Kidney (tissue), 13 donors: ENCODE measurements at regions not wholly inside any gene's neighbourhood (a gene's known extent, or its start where the extent isn't known, plus 50 kb on each side); places are given as distances from the start of the nearest gene placed in this dataset.
A peak's percentile ranks its signal among the peaks of the same experiment; 100 is the strongest.
"Not testable (repeated sequence)": the region's sequence is repeated elsewhere in the genome, so short reads cannot be mapped to it uniquely, and the experiment has no call there.

Source experiments
- DNase-seq, 5 donors: peaks; one replicate each; pipeline ENCODE4 v3.0.0-alpha.2; 2013 to 2020
- FAIRE-seq: peaks from 2 replicates; lab custom pipeline; 2012; peaks lifted over from hg19 to GRCh38; lab: Jason Lieb, UNC
- H3K27ac ChIP-seq, 2 donors: one replicate each; pipeline ENCODE4 v1.7.0; 2013; ENCODE audit warnings: low read depth in 2 of 2, low read length in 2 of 2, inconsistent platforms in 1 of 2
- H3K27me3 ChIP-seq: one replicate; pipeline ENCODE4 v1.7.1; 2013; ENCODE audit warnings: low read length, inconsistent platforms; ENCODE audit not compliant: control insufficient read depth, insufficient read depth
- H3K36me3 ChIP-seq, 3 donors: one replicate each; pipeline versions ENCODE4 v1.7.0 to v1.7.1; 2013; ENCODE audit warnings: low read length in 3 of 3, control low read depth in 1 of 3, inconsistent platforms in 1 of 3; ENCODE audit not compliant: insufficient read depth in 3 of 3, control insufficient read depth in 2 of 3
- H3K4me1 ChIP-seq, 3 donors: one replicate each; pipeline versions ENCODE4 v1.7.0 to v1.7.1; 2013; ENCODE audit warnings: low read length in 3 of 3, inconsistent platforms in 1 of 3, low read depth in 1 of 3; ENCODE audit not compliant: control insufficient read depth in 2 of 3, insufficient read depth in 2 of 3
- H3K4me3 ChIP-seq, 3 donors: one replicate each; pipeline versions ENCODE4 v1.7.0 to v1.8.1; 2013; ENCODE audit warnings: low read length in 3 of 3, control low read depth in 1 of 3, inconsistent platforms in 1 of 3
- H3K9ac ChIP-seq, 3 donors: one replicate each; pipeline versions ENCODE4 v1.7.0 to v1.7.1; 2013; ENCODE audit warnings: low read length in 3 of 3, control low read depth in 1 of 3, inconsistent platforms in 1 of 3
- H3K9me3 ChIP-seq, 3 donors: one replicate each; pipeline versions ENCODE4 v1.7.0 to v1.7.1; 2013; ENCODE audit warnings: low read length in 3 of 3, control low read depth in 1 of 3, inconsistent platforms in 1 of 3; ENCODE audit not compliant: control insufficient read depth in 2 of 3, insufficient read depth in 1 of 3
- intact Hi-C: fragments of 100-400 bp; cut with DNase I; formaldehyde crosslinking; loops from one replicate; pipeline ENCODE4 v1.11.1; 2022
- TF ChIP-seq, protein P1 (sequence below): IDR thresholded peaks from 3 replicates; pipeline ENCODE4 v1.5.1; 2012; ENCODE audit warnings: mild to moderate bottlenecking, moderate library complexity, borderline replicate concordance; ENCODE audit not compliant: insufficient read depth; ENCODE audit errors: extremely low read depth
- donor health status: control.
- donor health status: control.
- donor health status: control.
- donor health status: control.
- donor health status: control.
- donor health status: DM: yes; HTN: yes; CAD: no.
- donor health status: Normal renal cell carcinoma (clear cell type).

GRCh38 chr16:88330971-88331890 is 51.5 kb upstream of the ZNF469 start:
- no peak for FAIRE-seq
- TF ChIP-seq, protein P1, sequence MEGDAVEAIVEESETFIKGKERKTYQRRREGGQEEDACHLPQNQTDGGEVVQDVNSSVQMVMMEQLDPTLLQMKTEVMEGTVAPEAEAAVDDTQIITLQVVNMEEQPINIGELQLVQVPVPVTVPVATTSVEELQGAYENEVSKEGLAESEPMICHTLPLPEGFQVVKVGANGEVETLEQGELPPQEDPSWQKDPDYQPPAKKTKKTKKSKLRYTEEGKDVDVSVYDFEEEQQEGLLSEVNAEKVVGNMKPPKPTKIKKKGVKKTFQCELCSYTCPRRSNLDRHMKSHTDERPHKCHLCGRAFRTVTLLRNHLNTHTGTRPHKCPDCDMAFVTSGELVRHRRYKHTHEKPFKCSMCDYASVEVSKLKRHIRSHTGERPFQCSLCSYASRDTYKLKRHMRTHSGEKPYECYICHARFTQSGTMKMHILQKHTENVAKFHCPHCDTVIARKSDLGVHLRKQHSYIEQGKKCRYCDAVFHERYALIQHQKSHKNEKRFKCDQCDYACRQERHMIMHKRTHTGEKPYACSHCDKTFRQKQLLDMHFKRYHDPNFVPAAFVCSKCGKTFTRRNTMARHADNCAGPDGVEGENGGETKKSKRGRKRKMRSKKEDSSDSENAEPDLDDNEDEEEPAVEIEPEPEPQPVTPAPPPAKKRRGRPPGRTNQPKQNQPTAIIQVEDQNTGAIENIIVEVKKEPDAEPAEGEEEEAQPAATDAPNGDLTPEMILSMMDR: no peak
- intact Hi-C loops: no loop called here
- Histone ChIP-seq H3K9ac (no peak overlapping the region), H3K27ac (no peak overlapping the region), H3K27me3 (no peaks in the 10 kb centered on the region), H3K9me3 (peaks cover 0 to 2% (median 0%) of the 10 kb centered on the region in 3 donors), H3K4me1 (no peaks in the 10 kb centered on the region), H3K36me3 (peaks cover 0 to 4% (median 0%) of the 10 kb centered on the region in 3 donors), H3K4me3 (peak overlapping the region in 1 of 3 donors; percentile 9)
- DNase-seq: peak in 1 of 5 donors; percentile 29

DNA sequence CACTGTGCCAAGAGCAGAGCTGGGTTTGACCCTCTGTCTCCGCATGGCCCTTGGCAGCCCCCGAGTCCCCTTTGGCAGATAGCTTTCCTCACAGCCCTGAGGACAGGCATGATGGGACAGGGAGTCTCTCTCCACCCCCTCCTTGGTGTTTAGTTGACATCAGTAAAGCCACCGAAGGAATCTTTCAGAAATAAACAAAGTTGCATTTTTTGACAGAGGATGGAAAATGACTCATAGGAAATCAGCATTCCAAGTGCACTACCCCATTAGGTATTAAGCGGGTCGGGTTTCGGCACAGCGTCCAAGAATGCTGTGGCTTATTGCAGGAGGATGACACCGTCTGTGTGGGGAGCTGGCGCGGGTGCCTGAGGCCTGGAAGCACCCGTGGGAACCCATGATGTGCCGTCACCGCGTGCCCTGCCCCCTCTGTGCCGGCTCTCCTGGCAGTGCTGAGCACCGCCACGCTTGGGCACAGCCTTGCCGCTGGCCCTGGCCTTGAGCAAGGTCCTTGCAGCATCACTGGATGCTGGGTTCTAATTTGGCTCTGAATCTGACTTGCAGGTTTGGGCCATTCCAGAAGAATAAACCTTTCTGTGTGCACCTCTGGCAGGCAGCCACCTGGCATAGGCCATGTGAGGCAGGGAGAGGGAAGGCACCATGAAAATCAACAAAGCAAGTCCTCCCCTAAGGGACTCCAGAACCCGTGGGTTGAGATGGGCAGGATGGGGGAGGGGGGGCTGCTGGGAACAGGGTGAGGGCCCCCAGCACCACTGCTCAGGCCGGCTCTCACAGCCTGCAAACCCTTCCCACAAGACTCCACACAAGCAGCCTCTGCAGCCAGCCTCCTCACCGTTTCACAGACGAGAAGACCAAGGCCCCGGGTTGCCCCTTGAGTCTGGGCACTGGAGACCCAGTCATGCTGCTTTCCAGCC is 50.5 kb upstream of the ZNF469 start:
- DNase-seq (peak in 1 of 5 donors; percentile 73), FAIRE-seq (no peak)
- Histone ChIP-seq H3K27ac (no peak overlapping the region), H3K9ac (no peak overlapping the region), H3K4me3 (no peak overlapping the region), H3K4me1 (no peaks in the 10 kb centered on the region), H3K27me3 (no peaks in the 10 kb centered on the region), H3K36me3 (peaks cover 0 to 4% (median 0%) of the 10 kb centered on the region in 3 donors), H3K9me3 (peaks cover 0 to 5% (median 0%) of the 10 kb centered on the region in 3 donors)
- TF ChIP-seq, protein P1: no peak
- intact Hi-C loops: no loop called here

DNA sequence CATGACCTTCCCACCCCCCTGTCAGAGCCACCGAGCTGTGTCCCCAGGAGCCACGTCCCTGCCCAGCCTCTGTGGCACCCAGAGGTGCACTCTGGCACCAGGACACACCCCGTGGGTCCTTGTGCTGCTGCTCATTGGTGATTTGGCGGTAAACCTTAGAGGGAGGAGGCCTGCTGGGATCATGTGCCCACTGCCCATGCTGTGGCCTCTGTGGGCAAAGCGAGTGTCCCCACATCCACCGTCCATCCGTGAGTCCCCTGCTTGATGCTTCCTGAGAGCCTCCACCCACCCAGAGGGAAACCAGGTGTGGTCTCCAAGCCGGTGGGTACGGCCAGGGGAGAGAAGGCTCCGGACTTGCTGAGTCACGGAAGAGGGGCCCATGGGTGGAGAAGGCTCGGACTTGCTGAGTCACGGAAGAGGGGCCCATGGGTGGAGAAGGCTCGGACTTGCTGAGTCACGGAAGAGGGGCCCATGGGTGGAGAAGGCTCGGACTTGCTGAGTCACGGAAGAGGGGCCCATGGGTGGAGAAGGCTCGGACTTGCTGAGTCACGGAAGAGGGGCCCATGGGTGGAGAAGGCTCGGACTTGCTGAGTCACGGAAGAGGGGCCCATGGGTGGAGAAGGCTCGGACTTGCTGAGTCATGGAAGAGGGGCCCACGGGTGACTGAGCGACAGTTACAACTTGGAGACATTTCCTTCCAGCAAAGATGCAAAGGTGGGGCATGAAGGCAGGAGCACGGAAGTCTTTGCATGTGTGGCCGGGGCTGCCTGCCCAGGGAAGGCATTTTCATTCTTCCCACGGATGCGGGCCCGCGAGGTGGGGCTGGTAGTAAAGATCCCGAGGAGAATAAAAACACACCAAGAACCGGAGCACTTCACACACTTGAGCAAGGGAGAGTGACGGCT is 49.6 kb upstream of the ZNF469 start:
- H3K27me3 ChIP-seq, H3K36me3 ChIP-seq, intact Hi-C loops, H3K4me3 ChIP-seq, H3K9ac ChIP-seq, DNase-seq, H3K9me3 ChIP-seq, H3K4me1 ChIP-seq, H3K27ac ChIP-seq, FAIRE-seq: not testable (repeated sequence)
